GM19239 (cell line): ENCODE measurements at regions not wholly inside any gene's neighbourhood (a gene's known extent, or its start where the extent isn't known, plus 50 kb on each side); places are given as distances from the start of the nearest gene placed in this dataset.

Experiments used
- DNase-seq: peaks from one replicate; pipeline ENCODE4 v3.0.0; 2011; ENCODE audit warnings: low spot score; ENCODE audit not compliant: insufficient read length
- FAIRE-seq: peaks from 2 replicates; lab custom pipeline; 2011; peaks lifted over from hg19 to GRCh38; lab: Jason Lieb, UNC

DNA sequence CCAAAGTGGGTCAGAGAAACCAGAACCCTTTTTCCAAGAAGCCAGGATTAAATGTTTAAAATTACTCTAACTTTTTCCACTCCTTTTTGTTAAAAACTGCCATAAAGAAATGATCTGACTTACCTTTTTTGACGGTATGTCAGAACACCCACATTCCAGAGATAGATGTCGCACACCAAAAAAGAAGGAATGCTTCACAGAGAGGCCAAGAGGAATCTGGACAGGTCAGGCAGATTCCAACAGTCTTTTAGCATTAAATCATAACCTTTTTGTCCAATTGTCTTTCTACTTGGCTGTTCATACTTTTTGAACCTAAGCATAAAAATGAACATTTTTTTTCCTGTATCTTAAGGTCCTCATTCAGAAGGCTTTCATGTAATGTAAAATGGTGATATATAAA, 846.9 kb downstream of the NSUN3 start:
- DNase-seq (no peak), FAIRE-seq (no peak)

- FAIRE-seq (no peak), DNase-seq (no peak)
Measured at GRCh38 chr3:94912656-94913055, 849.8 kb downstream of the NSUN3 start.

DNA sequence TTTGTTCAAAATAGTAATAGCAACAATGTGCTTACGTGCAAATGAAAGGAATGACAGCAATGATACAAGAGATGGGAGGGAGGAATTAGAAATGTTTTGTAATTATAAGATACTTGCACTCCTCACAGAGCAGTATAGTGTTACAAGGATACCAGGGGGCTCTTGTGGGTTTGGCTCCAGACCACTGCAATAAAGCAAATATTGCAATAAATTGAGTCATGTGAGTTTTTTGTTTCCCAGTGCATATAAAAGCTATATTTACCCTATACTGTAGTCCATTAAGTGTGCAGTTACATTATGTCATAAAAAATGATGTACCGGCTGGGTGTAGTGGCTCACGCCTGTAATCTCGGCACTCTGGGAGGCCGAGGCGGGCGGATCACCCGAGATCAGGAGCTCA, 864.3 kb downstream of the NSUN3 start:
- FAIRE-seq (no peak), DNase-seq (no peak)

DNA sequence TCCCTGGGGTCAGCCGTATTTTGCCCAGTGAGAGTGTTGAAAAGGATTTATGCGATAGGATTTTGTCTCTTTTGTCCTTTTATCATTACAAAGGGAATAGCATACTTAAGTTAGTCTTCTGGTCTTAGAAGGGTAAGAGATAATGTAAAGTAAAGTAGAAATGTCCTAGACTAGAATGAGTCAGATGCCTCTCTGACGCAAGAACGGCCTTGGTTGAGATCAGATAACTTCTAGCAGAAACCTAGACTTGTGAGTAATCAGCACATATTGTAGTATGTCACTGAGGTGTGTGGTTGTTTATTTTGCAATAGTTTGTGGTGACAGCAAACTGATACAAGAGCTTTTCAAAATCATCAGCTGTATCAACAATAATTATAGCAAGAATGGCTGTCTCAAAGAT, 866.1 kb downstream of the NSUN3 start:
- DNase-seq (no peak), FAIRE-seq (no peak)

DNA sequence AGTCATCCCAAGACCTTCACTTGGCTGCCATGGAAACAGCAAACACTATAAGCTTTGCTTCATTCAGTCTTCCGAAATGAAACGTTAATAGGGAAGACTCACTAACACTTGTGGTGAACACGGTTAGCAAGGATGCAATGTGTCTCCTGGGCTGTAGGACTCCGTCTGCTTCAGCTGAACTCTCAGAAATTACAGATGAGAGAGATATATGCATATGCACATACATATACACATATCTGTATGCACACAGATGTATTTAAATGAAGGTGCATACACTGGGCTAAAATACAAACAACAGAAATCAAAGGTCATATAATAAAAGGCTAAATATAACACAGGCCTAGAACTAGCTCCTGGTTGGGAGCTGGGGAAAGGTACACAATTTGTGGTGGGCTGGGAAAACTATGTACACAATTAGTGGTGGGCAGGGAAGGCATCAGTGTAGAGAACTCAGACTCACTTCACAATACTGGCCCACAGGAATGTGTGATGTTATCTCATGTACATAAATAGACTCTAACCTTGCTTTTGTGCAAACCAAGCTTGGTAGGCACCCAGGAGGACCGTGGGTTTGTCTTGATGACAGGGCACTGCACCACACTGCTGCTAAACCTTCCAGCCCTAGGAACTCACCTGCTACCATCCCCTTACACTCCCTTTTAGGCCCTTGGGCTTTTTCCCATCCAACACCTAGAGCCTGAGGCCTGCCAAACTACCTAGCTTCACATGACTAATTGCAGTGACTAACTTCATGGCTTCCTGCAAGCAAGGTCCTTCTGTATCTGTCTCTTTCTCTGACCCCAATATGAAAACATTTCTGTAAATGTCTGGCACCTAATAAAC, 873.1 kb downstream of the NSUN3 start:
- DNase-seq (no peak), FAIRE-seq (no peak)

GRCh38 chr3:94937980-94938379, 875.1 kb downstream of the NSUN3 start:
- FAIRE-seq (no peak), DNase-seq (no peak)

DNA sequence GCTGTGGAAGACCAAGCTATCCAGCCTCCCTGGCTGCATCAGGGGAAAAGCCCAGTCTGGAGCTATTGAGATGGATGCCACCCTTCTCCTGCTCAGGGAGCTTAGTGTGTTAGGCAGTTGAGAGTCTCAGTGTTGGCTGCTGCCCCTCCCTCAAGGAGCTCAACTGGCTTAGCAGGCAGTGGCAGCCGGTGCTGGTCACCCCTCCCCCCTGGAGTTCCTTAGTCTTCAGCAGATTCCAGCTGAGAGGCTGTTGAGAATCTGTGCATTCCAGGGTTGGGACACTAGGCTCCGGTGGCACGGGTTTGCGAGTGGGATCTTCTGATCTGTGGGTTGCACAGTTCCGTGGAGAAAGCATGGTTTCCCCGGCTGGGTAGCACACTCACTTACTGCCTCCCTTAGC, 883.8 kb downstream of the NSUN3 start:
- DNase-seq (no peak), FAIRE-seq (no peak)

- no peak for DNase-seq
- FAIRE-seq = no peak
Measured at GRCh38 chr3:94961423-94962100, 898.7 kb downstream of the NSUN3 start.

- DNase-seq = no peak
- no peak for FAIRE-seq
Measured at GRCh38 chr3:94965867-94966475, 903.1 kb downstream of the NSUN3 start.

GRCh38 chr3:94967196-94967595, 904.3 kb downstream of the NSUN3 start:
- DNase-seq (no peak), FAIRE-seq (no peak)

DNA sequence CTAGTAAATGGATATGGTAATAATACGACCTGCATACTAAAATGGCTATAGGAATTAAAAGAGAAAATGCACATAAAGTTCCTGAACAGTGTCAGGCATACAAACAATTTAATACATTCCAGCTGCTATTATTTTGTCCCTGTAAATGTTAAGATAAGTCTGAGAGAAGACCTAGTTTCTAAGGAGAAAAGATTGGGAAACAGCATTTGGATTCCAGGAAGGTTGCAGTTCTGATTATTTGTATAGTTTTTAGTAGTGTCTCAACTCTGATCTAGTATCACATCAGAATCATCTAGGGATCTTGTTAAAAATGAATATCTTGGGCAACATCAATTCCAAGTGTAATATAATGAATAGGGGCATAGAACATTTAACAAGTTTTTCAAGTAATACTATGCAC, 905.7 kb downstream of the NSUN3 start:
- DNase-seq = no peak
- FAIRE-seq = no peak

DNA sequence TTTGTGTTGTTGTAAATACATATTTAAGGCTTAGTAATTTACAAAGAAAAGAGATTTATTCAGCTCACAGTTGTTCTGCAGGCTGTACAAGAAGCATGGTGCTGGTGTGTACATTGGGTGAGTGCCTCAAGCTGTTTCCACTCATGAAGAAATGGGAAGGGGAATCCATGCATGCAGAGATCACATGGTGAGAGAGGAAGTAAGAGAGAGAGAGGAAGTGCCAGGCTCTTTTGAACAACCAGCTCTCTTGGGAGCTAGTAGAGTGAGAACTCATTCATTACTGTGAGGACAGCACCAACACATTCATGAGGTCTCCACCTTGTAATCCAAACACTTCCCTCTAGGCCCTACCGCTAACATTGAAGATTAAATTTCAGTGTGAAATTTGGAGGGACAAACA, 909.2 kb downstream of the NSUN3 start:
- FAIRE-seq (no peak), DNase-seq (no peak)

GRCh38 chr3:94978084-94978483, 915.2 kb downstream of the NSUN3 start:
- FAIRE-seq = no peak

GRCh38 chr3:94985778-94986177, 922.9 kb downstream of the NSUN3 start:
- FAIRE-seq (no peak), DNase-seq (no peak)

More at GRCh38 chr3:94978084-94978483, 915.2 kb downstream of the NSUN3 start:
- no peak for DNase-seq

- no peak for FAIRE-seq
- DNase-seq = no peak
Measured at GRCh38 chr3:94990952-94991705, 928.3 kb downstream of the NSUN3 start.

DNA sequence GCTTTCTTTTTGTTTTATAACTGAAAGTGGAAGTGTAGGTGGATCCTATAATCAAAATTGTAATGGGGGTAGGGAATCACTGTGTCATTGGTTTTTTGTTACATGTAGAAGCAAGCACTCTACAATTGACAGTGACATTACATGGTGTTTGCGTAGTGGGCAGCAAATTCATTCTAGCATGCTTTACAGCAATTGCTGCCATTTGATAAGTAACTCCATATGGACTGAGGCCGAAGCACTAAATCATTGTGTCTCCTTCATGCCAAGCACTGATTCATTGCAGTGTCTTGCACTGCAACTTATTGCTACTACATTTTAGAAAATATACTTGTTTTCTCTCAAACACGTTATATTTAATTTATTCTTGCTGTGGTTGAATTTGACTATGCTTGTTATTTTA, 933.9 kb downstream of the NSUN3 start:
- no peak for DNase-seq
- no peak for FAIRE-seq

GRCh38 chr3:95002438-95003046, 939.7 kb downstream of the NSUN3 start:
- FAIRE-seq = no peak
- no peak for DNase-seq

GRCh38 chr3:95028688-95029087, 965.8 kb downstream of the NSUN3 start:
- FAIRE-seq (no peak), DNase-seq (no peak)

DNA sequence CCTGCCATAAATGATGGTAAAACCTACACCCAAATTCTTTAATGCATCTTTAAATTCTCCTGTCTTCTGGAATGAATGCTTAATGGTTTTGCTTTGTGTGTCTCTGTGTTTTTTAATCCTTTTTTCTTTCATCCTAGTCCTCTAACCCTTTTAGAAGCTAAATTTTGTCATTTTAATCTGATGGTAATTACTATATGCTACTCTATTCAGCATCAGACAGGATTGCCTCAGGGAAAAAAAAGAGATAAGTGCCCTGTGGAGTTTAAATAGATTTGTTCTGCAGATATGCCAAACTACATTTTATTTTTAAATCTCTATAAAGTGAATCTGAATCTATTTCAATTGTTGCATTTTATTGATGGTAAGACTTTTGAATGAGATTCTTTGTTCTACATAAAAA, 966.8 kb downstream of the NSUN3 start:
- no peak for DNase-seq
- FAIRE-seq = no peak

GRCh38 chr3:95036526-95037021, 973.7 kb downstream of the NSUN3 start:
- FAIRE-seq (no peak), DNase-seq (no peak)
